GM12872 (cell line): ENCODE measurements at regions not wholly inside any gene's neighbourhood (a gene's known extent, or its start where the extent isn't known, plus 50 kb on each side); places are given as distances from the start of the nearest gene placed in this dataset.

Source experiments
- CTCF ChIP-seq: IDR thresholded peaks from 3 replicates; pipeline ENCODE4 v1.5.1; 2011; ENCODE audit warnings: low read depth, mild to moderate bottlenecking, low read length, moderate library complexity; ENCODE audit not compliant: insufficient read depth

- no peak for TF ChIP-seq CTCF
Measured at GRCh38 chr6:121771937-121772720, 336.7 kb downstream of the GJA1 start.

DNA sequence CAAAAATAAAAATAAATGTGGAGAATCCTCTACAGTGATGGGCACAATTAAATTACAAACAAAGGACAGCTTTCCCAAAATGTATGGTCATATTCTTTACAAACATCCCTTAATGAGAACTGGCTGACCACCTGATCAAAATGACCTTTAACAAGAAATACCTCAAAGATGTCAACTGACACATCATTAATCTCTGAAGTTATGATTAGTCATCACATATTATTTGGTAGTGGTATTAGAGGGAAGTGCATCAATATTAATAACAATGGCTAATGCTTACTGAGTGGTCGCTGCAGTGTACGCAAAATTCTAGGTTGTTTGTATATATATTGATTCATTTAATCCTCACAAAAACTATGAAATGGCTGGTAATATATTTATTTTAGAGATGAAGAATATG, 340.6 kb downstream of the GJA1 start:
- TF ChIP-seq CTCF = no peak

GRCh38 chr6:121780325-121781321, 345.2 kb downstream of the GJA1 start:
- TF ChIP-seq CTCF = no peak

DNA sequence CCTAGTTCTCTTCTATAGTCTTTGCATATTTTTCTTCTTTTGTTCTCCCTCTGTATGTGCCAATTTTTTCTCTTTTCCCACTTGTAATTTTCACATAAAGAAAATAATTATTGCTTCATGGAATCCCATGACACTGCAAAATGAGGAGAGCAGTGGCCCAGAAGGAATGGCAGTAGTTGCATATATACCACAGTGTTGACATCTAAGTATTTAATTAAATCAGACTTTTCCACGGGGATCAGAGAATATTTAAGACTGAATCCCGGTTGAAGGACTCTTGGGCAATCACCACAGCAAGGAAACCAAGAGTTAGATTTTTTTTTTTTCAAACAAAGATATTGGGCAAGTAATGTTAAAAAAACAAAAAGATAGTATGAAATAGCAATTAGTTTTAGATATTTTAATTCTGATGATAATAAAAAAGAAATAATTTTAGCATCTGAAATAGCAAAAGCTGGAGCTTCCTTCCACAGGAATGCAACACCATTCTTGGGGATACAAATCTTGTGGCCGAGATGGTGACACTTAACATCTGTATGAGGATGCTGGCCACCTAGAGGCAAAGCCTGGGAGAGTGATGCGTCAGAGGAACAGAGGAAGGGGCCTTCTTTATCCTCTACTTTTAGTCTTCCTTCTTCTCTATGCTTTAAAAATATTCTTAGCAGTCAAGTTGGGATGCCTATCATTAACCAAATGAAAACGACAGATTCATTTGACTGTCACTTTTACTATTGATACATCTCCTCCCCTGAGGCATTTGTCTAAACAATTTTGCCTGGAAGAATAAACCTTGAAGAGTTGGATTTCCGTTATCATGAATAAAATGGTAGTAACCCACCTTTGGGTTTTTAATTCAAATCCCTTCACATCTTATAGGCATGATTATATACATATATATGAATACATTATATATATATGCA, 356.2 kb downstream of the GJA1 start:
- no peak for TF ChIP-seq CTCF

GRCh38 chr6:121794630-121795029, 359.2 kb downstream of the GJA1 start:
- no peak for TF ChIP-seq CTCF

- TF ChIP-seq CTCF = no peak
Measured at GRCh38 chr6:121799574-121799973, 364.1 kb downstream of the GJA1 start.
